H1 (cell line): ENCODE measurements at regions not wholly inside any gene's neighbourhood (a gene's known extent, or its start where the extent isn't known, plus 50 kb on each side); places are given as distances from the start of the nearest gene placed in this dataset.

Source experiments
- JUN ChIP-seq: IDR thresholded peaks from 2 replicates; pipeline ENCODE4 v1.6.1; 2011; ENCODE audit warnings: low read depth, mild to moderate bottlenecking, improper control_type of control experiment, low read length
- TF ChIP-seq, protein P1 (sequence below): fragments of 300-600 bp; sonication (generic); IDR thresholded peaks from 2 replicates; pipeline ENCODE4 v1.7.1; 2012; ENCODE audit warnings: low read length, moderate library complexity, mild to moderate bottlenecking, inconsistent platforms; ENCODE audit not compliant: insufficient replicate concordance

DNA sequence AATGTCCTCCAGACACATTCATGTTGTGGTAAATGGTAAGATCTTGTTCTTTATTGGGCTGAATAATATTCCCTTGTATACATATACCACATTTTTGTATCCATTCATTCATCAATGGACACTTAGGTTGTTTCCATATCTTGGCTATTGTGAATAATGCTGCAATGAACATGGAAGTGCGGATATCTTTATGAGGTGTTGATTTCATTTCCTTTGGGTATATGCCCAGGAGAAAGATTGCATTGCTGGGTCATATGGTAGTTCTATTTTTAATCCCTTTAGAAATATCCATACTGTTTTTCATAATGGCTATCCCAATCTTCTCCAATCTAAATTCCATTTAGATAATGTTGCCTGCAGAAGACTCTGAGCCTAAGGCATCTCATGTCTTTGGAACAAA, 78.0 kb upstream of the TNC start (continued):
- TF ChIP-seq, protein P1, sequence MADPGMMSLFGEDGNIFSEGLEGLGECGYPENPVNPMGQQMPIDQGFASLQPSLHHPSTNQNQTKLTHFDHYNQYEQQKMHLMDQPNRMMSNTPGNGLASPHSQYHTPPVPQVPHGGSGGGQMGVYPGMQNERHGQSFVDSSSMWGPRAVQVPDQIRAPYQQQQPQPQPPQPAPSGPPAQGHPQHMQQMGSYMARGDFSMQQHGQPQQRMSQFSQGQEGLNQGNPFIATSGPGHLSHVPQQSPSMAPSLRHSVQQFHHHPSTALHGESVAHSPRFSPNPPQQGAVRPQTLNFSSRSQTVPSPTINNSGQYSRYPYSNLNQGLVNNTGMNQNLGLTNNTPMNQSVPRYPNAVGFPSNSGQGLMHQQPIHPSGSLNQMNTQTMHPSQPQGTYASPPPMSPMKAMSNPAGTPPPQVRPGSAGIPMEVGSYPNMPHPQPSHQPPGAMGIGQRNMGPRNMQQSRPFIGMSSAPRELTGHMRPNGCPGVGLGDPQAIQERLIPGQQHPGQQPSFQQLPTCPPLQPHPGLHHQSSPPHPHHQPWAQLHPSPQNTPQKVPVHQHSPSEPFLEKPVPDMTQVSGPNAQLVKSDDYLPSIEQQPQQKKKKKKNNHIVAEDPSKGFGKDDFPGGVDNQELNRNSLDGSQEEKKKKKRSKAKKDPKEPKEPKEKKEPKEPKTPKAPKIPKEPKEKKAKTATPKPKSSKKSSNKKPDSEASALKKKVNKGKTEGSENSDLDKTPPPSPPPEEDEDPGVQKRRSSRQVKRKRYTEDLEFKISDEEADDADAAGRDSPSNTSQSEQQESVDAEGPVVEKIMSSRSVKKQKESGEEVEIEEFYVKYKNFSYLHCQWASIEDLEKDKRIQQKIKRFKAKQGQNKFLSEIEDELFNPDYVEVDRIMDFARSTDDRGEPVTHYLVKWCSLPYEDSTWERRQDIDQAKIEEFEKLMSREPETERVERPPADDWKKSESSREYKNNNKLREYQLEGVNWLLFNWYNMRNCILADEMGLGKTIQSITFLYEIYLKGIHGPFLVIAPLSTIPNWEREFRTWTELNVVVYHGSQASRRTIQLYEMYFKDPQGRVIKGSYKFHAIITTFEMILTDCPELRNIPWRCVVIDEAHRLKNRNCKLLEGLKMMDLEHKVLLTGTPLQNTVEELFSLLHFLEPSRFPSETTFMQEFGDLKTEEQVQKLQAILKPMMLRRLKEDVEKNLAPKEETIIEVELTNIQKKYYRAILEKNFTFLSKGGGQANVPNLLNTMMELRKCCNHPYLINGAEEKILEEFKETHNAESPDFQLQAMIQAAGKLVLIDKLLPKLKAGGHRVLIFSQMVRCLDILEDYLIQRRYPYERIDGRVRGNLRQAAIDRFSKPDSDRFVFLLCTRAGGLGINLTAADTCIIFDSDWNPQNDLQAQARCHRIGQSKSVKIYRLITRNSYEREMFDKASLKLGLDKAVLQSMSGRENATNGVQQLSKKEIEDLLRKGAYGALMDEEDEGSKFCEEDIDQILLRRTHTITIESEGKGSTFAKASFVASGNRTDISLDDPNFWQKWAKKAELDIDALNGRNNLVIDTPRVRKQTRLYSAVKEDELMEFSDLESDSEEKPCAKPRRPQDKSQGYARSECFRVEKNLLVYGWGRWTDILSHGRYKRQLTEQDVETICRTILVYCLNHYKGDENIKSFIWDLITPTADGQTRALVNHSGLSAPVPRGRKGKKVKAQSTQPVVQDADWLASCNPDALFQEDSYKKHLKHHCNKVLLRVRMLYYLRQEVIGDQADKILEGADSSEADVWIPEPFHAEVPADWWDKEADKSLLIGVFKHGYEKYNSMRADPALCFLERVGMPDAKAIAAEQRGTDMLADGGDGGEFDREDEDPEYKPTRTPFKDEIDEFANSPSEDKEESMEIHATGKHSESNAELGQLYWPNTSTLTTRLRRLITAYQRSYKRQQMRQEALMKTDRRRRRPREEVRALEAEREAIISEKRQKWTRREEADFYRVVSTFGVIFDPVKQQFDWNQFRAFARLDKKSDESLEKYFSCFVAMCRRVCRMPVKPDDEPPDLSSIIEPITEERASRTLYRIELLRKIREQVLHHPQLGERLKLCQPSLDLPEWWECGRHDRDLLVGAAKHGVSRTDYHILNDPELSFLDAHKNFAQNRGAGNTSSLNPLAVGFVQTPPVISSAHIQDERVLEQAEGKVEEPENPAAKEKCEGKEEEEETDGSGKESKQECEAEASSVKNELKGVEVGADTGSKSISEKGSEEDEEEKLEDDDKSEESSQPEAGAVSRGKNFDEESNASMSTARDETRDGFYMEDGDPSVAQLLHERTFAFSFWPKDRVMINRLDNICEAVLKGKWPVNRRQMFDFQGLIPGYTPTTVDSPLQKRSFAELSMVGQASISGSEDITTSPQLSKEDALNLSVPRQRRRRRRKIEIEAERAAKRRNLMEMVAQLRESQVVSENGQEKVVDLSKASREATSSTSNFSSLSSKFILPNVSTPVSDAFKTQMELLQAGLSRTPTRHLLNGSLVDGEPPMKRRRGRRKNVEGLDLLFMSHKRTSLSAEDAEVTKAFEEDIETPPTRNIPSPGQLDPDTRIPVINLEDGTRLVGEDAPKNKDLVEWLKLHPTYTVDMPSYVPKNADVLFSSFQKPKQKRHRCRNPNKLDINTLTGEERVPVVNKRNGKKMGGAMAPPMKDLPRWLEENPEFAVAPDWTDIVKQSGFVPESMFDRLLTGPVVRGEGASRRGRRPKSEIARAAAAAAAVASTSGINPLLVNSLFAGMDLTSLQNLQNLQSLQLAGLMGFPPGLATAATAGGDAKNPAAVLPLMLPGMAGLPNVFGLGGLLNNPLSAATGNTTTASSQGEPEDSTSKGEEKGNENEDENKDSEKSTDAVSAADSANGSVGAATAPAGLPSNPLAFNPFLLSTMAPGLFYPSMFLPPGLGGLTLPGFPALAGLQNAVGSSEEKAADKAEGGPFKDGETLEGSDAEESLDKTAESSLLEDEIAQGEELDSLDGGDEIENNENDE: no peak
- TF ChIP-seq JUN: no peak
